ENCODE measurements at regions not wholly inside any gene's neighbourhood (a gene's known extent, or its start where the extent isn't known, plus 50 kb on each side); places are given as distances from the start of the nearest gene placed in this dataset.
"Not testable (repeated sequence)": the region's sequence is repeated elsewhere in the genome, so short reads cannot be mapped to it uniquely, and the experiment has no call there.

GRCh38 chr17:64784353-64785010 lies 122.4 kb upstream of the SMURF2 start:
- no peak for DNase-seq

- DNase-seq: no peak
These were observed 121.6 kb upstream of the SMURF2 start for GRCh38 chr17:64783556-64784352.

- no peak for DNase-seq
These were observed 120.9 kb upstream of the SMURF2 start for GRCh38 chr17:64783031-64783461.

GRCh38 chr17:64781810-64782555 lies 119.9 kb upstream of the SMURF2 start:
- DNase-seq: no peak

- DNase-seq: no peak
These were observed 119.1 kb upstream of the SMURF2 start for GRCh38 chr17:64781014-64781756.

- DNase-seq: peak; percentile 41 to 46
These were observed 118.2 kb upstream of the SMURF2 start for GRCh38 chr17:64780096-64781013.

- DNase-seq: no peak
These were observed 117.4 kb upstream of the SMURF2 start for GRCh38 chr17:64779376-64780095.

GRCh38 chr17:64779098-64779375 lies 116.9 kb upstream of the SMURF2 start:
- not testable (repeated sequence) for DNase-seq

- DNase-seq: no peak
These were observed 116.4 kb upstream of the SMURF2 start for GRCh38 chr17:64778240-64779097.

- peak in 1 of 2 experiments; percentile 28 for DNase-seq
These were observed 115.5 kb upstream of the SMURF2 start for GRCh38 chr17:64777415-64778239.

GRCh38 chr17:64776720-64777414 lies 114.8 kb upstream of the SMURF2 start:
- DNase-seq: peak; percentile 50 to 66

- no peak for DNase-seq
These were observed 113.8 kb upstream of the SMURF2 start for GRCh38 chr17:64775701-64776570.

- no peak for DNase-seq
These were observed 112.9 kb upstream of the SMURF2 start for GRCh38 chr17:64774888-64775540.

- peak; percentile 51 to 67 for DNase-seq
These were observed 112.0 kb upstream of the SMURF2 start for GRCh38 chr17:64773836-64774761.

- DNase-seq: no peak
These were observed 111.3 kb upstream of the SMURF2 start for GRCh38 chr17:64773386-64773835.

- DNase-seq: no peak
These were observed 110.8 kb upstream of the SMURF2 start for GRCh38 chr17:64772845-64773299.
